CD4-positive, alpha-beta T cell treated with Interleukin-6 at 100 ng/mL for 8 hours (primary cell): ENCODE measurements at regions not wholly inside any gene's neighbourhood (a gene's known extent, or its start where the extent isn't known, plus 50 kb on each side); places are given as distances from the start of the nearest gene placed in this dataset.

Source experiments
- DNase-seq: peaks from one replicate; pipeline ENCODE4 v3.0.0-alpha.2; 2020; ENCODE audit warnings: mixed read lengths, low spot score

DNA sequence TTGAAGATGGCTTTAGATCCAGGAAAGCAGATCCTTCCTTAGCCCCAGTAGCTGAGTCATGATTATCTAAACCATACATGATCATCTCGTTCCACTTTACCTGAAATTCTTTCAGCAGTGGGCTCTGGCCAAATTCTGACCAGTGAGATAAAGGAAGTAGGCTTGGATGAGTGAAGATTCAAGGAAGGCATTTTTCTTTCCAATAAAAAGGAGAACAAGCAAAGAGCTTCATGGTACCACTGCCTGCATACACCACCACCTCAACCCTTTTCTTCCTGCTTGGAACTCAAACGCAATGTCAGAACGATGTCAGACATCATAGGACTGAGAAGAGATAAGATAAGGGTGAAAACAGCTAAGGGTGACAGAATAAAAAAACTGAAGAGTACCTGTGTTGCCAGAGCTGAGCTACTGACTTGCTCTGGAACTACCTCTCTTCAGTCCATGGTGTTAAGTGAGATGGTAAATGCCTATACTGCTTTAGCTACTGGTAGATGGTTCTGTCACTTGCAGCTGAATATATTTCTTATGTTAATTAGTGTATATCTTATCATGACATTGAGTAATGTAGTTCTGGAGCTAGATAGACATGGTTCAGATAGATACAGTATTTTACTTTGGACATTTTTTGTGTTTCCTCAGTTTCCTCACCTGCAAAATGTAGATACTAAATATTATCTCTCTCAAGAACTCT lies 58.7 kb upstream of the ACVR1 start:
- DNase-seq = no peak

DNA sequence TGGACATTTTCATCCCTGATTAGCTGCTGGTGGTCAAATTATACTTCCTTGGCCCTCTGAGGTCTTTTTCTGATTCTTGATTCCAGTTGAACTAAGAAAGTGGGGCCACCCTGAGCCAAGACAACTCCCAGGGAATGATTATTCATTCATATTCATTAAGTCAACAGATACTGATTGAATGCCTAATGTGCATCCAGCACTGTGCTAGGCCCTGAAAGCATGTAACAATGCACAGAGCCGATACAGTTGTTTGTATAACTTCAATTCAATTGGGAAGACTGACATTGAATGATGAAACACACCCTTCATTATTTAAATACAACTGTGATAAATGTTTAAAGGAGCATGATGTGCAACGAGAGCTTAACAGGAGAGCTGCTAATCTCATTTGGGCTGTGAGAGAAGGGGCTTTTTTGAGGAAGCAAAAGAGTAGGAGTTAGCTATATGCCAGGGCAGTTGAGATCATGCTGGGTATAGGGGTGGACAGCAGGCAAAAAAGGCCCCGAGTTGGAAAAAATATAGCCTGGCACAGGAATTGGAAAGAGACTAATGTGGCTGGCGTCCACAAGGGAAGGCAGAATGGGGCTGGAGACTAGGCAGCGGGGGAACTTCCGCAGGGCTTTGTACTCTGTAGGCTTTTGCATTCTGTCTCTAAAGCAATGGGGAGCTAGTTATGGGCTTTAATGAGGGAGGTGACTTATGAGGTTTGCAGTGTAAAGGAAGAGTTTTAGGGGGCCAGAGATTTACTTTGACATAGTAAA lies 57.2 kb upstream of the ACVR1 start:
- DNase-seq = no peak

DNA sequence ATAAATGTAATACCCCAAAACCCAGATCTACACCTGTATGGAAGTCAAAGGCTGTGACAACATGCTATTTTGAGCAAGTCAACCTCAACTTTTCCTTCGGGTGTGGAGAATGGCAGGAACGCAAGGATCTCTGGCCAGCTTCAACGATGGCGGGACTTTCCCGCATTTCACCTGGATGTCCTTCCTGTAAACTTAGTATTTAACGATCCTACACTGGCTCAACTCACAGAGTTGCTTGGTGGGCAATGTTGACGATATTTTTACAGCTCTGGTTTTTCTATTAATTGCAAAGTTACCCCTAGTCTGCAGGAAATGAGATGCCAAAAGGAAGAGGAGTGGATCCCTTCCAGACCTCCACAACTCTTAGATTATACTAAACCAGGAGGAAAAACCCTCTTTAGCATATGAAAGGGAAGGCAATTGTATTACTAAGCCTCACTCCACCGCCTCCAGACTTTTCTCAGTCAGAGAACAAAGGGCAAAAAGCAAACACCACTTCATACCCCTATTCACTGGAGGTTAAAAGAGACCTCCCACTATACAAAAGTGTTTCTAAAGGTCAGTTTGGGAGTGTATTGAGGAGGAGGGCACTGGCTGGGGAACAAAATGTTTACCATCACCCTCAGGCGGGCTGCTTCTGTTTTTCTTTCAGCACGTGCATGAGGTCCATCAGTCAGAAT lies 56.5 kb upstream of the ACVR1 start:
- DNase-seq = no peak

DNA sequence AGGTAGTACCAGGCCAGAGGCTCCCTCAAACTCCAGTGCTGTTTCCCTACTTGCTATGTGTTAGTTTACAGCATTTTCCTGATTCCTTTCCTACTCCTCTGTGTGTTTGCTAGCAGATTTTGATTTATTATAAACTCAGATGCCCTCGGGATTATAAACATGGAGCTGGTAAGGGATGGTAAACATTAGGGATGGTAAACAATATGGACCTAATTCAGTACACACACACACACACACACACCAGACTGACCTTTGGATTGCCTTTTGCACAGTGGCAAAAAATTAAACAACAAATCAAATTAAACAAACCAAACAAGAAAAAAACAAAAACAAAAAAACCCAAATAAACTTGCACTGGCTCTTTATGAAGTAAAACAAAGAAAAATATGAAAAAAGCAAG lies 55.4 kb upstream of the ACVR1 start:
- DNase-seq = no peak

DNA sequence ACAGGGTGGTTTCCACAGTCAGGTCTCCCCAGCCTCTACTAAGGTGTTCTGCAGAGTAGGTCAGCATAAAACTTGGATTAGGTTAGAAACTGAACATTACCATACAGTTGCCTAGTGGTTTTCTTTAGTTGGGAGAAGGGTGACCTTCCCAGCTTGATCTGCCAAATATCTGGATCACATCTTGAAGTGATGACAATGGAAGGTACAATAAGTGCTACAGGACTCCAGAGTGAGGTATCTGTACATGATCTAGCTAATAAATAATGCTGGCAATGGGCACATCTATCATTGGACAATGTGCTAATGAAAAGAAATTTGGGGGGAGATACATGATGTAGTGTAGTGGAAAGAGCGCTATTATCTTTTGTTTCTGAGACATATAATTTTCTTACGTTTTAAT lies 54.6 kb upstream of the ACVR1 start:
- no peak for DNase-seq

DNA sequence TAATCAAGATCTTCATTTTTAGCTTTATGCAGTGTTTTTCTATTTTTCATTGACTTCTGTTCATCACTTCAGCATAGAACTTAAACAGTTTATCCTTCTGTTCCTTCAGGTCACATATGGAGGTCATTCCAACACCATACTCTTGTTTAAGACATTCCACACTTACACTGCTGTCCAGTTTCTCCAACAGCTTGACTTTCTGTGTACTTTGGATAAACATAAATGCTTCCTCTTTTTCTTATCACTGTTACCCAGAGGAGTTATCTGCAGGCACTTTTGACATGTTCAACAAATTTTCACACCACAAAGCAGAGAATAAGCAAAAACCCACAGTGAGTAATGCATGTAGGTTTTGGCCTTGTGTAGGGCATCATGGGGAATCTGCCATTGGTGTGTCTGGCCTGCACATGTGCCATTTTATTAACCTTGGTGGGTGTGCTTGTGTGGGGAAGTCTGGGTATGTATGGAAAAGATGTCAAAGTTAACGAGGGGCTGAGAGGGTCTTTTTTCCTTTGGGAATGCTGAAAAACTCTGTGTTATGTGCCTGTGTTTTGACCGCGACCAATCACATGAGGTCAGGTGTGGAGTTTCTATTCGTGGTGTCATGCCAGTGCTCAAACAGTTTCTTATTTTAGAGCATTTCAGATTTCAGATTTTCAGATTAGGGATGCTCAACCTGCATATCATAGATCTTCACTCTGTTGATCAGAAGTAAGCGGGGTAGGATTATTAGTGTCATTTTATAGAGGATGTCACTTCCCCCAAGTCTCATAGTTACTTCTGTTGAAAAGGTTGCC lies 53.9 kb upstream of the ACVR1 start:
- DNase-seq = no peak

DNA sequence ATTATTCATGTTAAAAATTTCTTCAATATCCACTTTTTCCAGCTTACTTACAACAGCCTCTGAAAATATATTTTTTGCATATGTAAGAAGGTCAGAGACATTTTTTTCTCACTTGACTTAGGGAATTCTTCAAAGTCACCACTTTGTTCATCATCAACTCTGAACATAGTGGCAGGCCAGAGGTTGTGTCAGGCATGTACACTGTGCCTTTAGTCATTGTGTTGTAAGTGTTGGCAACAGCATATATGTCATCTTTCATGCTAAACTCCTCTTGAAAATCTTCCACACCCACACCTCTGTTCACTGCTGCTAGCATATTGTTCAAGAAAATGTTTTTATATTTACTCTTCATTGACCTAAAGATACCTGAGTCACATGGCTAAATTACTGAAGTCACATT lies 52.2 kb upstream of the ACVR1 start:
- DNase-seq = no peak

DNA sequence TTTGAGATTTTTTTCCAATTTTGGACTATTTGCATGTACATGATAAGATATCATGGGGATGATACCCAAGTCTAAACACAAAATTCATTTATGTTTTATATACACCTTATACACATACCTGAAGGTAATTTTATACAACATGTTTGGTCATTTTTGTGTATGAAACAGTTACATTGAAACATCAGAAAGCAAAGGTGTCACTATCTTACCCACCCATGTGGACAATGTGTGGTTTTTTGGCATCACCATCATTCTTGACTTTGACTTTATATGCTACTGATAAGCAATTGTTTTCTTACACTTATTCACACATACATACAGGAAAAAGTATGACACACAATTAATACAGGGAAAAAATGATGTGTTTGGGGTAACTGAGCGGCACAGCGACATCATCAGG lies 51.0 kb upstream of the ACVR1 start:
- no peak for DNase-seq
